Sciatic nerve (tissue), 2 donors: ENCODE measurements at regions not wholly inside any gene's neighbourhood (a gene's known extent, or its start where the extent isn't known, plus 50 kb on each side); places are given as distances from the start of the nearest gene placed in this dataset.

Experiments
- ATAC-seq: fragments of 200-7000 bp; cut with Tn5 transposase; one replicate; pipeline ENCODE4 v1.9.1; 2020; ENCODE audit warnings: mild to moderate bottlenecking, moderate library complexity
- DNase-seq: peaks from one replicate; pipeline ENCODE4 v3.0.0-alpha.2; 2020; ENCODE audit warnings: low spot score
- intact Hi-C: fragments of 100-400 bp; cut with DNase I; formaldehyde crosslinking; loops from one replicate; pipeline ENCODE4 v1.14.2; 2022
- donor health status: DM: no; HTN: no; CAD: no.
- donor health status: DM: no; HTN: no; CAD: no.

DNA sequence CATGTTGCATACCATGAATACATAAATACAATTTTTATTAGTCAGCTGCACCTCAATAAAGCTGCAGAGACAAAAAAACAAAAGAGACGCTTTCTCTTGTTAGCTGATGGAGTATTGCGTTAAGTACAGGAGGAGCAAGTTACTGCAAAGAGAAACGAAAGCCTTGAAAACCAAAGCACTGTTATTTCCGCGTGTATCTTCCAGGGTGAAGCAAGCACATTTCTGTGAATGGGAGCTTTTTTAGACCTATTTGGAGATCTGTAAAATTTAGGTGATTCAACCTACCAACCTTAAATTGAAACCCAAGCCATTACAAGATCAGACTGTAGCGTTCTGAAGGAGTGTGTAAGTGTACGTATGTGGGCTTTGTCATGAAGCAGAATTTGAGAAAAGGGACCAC, 390.4 kb downstream of the SOX9 start:
- DNase-seq = no peak
- intact Hi-C loops = no loop called here
- no peak for ATAC-seq

DNA sequence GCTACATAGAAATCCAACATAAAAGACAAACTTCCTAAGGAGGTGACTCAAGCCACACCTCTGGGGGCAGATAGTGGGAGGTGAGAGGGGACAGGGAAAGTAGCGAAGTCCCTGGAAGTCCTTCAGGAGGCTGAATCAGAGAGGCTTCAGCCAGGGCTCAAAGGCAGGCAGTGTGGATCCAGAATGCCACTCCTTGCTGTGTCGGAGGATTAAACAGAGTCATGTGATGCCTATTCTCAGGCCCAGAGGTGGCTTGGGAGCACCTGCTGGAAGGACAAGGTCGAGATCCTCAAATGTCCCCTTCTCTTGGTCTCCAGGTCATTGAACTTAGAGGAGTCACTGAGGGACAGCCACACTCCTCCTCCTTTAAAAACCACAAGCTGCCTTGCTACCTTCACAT, 391.1 kb downstream of the SOX9 start:
- ATAC-seq = no peak
- DNase-seq = no peak
- intact Hi-C loops = no loop called here

DNA sequence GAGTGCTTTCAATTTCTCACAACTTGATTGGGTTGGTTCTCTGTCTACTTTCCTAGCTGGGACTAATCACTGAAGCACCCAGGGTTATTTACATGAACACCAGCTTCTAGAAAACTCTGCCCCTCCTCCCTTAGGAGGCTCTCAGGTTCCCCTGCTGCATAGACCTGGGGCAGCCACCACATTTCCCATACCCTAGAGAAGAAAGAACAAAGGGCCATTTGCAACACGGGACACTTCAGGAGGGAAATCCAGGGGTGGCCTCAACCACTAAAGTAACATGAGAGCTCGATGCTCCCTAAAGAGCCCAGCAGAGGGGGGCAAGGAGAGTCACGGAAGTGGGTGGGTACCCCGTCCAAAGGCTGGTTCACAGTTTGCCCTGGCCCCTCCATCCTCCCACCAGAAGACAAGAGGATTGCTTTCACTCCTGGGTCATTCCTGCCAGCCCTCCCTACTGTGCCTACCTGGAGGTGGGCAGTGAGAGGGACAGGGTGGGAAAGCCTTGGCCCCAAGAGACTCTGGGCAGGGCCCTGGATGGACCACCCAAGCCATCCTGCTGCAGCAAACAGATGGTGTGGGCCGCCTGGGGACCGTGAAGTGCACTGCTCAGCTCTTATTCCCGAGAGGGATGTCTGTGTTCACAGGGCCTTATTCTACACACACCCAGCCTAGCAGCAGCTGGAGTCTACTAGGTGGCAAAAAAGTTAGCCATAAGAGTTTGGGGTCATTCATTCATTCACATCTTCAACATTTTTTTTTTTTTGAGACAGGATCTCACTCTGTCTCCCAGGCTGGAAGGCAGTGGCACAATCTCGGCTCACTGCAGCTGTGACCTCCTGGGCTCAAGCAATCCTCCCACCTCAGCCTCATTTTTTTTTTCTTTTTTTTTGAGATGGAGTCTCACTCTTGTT, 392.1 kb downstream of the SOX9 start:
- intact Hi-C loops = no loop called here
- no peak for DNase-seq
- no peak for ATAC-seq

DNA sequence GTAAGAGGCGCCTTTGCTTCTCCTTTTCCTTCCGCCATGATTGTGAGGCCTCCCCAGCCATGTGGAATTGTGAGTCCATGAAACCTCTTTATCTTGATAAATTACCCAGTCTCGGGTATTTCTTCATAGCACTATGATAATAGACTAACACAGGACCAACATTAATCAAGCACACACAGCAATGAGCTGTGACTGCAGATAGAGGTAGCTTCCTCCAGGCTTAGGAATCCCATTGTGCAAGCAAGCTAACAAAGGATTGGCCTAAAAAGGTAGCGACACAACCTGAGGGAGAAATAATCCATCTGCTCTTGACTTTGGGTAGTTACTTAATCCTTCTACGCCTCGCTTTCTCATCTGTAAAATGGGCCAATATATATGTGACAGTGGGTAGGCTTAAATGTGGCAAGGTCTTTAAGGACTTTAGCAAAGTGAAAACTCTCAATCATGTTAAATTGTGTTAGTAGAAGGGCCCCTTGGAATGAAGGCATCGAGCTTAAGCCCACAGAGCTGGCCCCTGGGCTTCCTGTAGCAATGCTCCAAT, 393.6 kb downstream of the SOX9 start:
- ATAC-seq = no peak
- intact Hi-C loops = no loop called here
- no peak for DNase-seq

DNA sequence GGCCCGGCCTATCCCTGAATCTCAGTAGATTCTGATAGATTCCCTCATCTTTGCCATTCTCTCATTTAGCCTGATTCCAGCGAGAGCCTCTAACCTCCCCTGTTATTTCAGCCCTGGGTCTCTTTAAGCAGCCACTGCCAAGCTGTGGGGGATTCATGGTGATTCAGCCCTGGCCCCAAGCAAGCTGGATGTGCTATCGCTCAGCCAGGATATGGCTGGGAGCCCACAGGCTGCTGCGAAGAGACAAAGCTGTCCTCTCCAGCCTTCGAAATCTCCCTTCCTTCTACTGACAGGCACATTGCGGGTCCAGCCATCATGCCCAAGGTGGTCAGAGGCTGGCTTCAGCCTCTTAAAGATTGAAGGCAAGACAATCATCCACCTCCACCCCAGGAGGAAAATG, 394.1 kb downstream of the SOX9 start:
- intact Hi-C loops = no loop called here
- ATAC-seq = no peak
- no peak for DNase-seq

DNA sequence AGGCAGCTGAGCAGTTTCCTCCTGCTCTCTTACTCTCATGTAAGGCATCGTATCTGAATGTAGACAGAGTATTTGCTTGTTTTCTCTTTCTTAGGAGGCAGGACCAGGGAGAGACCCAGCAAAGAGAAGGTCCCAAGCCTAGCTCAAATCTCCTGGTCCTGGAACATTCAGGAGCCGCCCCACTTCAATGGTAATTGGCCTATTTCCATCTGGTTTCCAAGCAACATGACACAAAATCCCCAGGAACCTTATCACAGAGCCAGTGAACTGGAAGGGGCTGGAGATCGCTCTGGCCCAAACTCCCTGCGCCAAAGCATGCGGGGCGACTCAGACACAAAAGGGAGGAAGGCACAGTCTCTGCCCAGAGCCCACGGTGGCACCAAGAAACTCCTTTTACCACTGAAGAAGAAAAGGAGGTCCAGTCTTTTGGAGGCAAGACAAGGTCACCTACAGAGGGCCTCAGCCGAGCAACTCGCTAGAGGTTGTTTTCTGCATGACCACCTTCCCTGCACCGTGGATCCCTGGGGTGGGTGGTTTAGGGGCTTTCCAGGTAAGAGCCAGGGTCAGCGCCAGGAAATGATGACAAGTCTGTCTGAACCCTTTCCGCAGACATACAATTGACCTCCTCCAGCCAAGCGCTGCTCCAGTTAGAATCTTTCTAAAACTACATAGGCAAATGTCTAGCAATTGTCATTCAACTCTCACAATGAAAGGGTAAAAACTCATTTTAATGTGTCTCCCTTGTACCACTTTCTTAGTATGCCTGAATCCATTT, 394.7 kb downstream of the SOX9 start:
- DNase-seq (no peak), ATAC-seq (peak; percentile 46)
- intact Hi-C loops = no loop called here

DNA sequence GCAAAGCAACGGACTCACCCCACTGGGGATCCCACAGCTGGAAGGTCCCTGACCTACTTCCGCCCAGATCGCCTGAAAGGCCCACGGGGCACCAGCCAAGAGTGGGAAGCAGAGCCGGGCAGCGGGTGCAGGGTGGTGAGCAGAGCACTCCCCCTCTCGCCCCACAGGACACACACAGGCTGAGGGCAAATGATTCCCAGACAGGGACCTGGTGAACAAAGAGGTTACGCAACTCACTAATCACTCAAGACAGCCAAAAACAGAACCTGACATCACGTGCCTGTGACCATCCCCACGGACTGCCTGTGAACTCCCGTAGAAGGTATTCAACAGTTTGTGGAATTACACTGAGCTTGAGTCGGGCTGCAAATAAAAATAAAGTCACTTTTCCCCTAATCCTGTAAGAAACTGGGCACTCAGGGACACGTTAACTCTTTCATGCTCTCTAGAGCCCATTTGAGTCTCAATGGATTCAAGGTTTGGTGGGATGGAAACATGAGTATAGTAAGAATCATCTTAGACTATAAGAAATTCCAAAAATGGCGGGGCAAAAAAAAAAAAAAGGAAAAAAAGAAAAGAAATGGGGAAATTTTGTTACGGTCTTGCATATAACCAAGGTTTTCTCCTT, 396.1 kb downstream of the SOX9 start:
- DNase-seq (peak; percentile 67), ATAC-seq (peak; percentile 87)
- intact Hi-C loops = no loop called here

DNA sequence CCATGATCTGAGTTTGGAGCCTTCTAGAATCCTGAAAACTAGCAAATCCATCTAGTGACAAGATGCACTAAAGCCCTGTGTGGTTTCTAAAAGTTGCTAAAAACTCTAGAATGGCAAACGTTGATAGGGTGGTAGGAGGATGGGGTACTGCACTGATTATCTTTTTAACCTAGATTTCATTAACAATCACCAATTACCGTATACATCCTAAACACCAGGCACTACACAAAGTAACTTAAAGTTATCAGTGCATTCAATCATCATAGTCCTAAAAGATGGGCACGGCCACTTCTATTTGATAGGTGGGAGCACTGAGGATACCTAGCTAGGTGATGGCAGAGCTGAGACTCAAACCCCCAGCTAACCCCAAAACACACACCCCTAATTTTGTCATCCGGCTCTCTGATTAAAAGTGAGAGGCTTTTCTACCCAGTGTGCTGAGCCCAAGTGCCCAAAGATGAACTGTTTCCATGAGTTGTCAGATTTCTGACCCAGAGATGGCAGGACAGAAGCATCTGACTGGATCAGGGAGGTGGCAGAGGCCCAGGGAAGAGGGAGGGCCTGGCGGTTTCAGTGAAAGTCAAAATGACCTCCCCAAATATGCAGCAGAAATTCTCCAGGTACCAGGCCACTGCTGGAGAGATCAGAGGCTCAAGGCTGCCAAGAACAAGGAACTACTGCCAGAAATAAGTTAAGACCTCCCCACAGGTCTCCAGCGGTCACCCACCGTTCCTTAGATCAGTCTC, 396.8 kb downstream of the SOX9 start:
- ATAC-seq = no peak

GRCh38 chr17:72518159-72518732, 397.4 kb downstream of the SOX9 start:
- intact Hi-C loops = no loop called here
- ATAC-seq = no peak
- no peak for DNase-seq

More for the DNA sequence above, 396.8 kb downstream of the SOX9 start:
- DNase-seq = no peak
- intact Hi-C loops = no loop called here

DNA sequence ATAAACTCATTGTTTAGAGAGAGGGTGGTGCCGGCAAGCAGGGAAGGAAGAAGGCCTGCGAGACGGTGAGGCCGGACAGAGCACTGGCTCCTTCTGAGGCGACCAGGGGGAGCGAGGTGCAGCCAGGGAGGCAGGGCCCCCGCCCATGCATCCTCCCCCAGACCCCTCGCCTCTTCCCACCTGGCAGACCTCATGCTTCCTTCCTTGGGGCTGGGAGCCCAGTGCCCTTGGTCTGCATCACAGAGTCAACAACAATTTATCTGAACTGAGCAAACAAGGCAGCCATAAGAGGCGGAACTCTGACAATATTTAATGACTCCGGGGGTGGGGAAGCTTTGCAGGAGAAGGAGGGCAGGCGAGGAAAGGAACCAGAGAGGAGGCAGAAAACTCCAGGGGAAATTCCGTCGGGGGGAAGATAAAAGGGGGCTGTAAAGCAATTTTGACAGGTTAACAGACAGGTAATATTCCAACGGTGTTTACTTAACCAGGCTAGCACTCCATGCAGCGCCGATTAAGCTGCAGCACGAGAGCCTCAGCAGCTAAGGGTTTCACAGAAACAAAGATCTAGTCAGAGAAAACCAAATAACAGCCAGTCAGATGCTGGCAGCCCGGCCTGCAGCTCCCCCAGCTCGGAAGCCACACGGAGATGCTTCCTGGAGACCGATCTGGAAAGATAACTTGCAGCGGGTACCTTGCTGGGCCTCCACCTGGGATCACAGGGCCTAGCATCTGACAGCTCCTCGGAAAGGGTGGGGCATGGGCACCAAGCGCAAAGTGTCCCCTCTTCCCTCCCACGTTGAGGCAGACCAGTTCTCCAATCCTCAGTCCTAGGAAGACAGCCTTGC, 398.2 kb downstream of the SOX9 start:
- DNase-seq (no peak), ATAC-seq (no peak)
- intact Hi-C loops = no loop called here

GRCh38 chr17:72519598-72519936, 398.7 kb downstream of the SOX9 start:
- DNase-seq = no peak
- ATAC-seq = no peak
- intact Hi-C loops = no loop called here

DNA sequence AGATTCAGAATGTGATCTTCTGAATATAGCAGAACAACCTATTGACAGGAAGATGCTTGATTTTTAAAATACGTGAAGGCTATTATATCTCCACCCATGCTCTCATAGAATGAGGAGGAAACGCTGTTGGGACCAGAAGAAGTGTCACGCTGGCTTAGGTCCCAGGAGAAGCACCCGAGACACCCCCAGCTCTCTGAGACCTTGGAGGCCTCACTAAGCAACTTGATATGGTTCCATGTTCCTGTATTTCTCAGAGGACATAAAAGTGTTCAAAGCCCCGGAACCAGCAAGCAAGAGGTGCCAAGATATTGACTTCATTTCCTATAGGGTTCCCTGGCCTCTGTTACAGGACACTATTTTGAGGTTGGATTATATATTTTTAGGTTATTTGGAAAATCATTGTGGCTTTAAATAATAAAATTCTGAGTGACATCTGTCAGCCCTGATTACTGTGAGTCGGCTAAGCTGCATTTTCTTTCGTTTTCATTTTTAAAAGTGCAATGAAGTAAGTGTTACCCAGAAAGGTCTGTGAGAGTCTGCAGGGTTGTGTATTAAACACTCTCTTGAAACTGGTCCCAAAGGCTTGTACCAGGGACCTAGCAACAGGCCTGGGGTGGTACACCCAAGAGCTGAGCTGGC, 400.0 kb downstream of the SOX9 start:
- intact Hi-C loops = no loop called here
- no peak for ATAC-seq

GRCh38 chr17:72523491-72523890, 402.7 kb downstream of the SOX9 start:
- DNase-seq (no peak), ATAC-seq (no peak)
- intact Hi-C loops = no loop called here

More for the DNA sequence above, 400.0 kb downstream of the SOX9 start:
- DNase-seq = no peak

GRCh38 chr17:72525225-72526015, 404.6 kb downstream of the SOX9 start:
- DNase-seq (no peak), ATAC-seq (no peak)
- intact Hi-C loops = no loop called here

DNA sequence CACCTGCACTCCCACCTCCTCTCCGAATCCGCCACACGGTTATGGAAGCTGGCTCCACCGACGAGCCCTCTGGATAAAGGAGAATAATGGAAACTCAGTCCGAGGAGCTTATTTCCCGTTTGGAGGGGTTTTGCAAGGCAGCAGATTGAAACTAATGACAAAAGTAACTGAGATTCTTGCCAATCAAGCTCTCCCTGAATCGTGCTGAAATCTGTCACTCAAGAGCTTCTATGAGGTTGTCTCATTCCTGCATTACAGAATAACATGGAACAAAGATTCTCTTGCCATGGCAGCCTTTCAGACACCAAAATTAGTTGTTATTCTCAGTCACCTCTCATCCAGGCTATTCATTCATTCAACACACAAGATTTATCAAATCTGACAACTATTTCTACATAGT, 405.9 kb downstream of the SOX9 start:
- DNase-seq (no peak), ATAC-seq (no peak)
- intact Hi-C loops = no loop called here

GRCh38 chr17:72527789-72528188, 407.0 kb downstream of the SOX9 start:
- intact Hi-C loops = no loop called here
- no peak for DNase-seq
- ATAC-seq = no peak

DNA sequence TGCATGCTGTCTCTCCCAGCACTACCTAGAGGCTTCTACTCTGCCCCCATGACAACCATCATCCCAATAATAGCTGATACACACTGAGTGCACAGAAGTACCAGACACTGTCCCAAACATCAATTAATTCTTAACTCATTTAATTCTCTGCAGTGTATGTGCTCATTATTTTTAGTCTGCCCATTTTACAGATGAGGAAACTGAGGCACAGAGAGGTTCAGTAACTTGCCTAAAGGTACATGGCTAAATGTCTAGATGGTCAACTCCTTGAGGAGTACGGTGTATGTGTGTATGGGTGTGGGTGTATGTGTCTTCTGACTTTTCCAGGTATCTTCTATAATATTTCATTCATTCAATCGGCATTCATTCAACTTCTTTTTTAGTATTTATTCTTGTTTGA, 407.9 kb downstream of the SOX9 start:
- DNase-seq (no peak), ATAC-seq (no peak)
- intact Hi-C loops = no loop called here
